ENCODE measurements at regions not wholly inside any gene's neighbourhood (a gene's known extent, or its start where the extent isn't known, plus 50 kb on each side); places are given as distances from the start of the nearest gene placed in this dataset.

GRCh38 chr22:27278946-27279345 lies 522.6 kb downstream of the MN1 start:
- H4K91ac ChIP-seq (ENCODE audit: insufficient read length, low read depth, low read length) = no peak overlapping the region
- no peaks in the 10 kb centered on the region for H3K79me2 ChIP-seq (ENCODE audit: insufficient read depth, low read length)
- Mint-ChIP-seq H3K36me3 (ENCODE audit: insufficient read depth in 1 of 3, low read depth in 3 of 3) (peaks cover 0 to 16% (median 0%) of the 10 kb centered on the region in 3 experiments; a peak in 3 of 7 replicates), H3K27me3 (ENCODE audit: low read depth) (peaks cover 25% of the 10 kb centered on the region), H3K4me3 (no peak overlapping the region), H3K27ac (no peak overlapping the region), H3K9me3 (peaks cover 11 to 17% of the 10 kb centered on the region in 2 experiments), H3K4me1 (peaks cover 1 to 14% of the 10 kb centered on the region in 2 experiments; a peak in 3 of 4 replicates)
- H2BK120ac ChIP-seq (ENCODE audit: low read depth, low read length, poor library complexity, severe bottlenecking) = no peak overlapping the region
- H4K5ac ChIP-seq (ENCODE audit: insufficient read length, low read depth, low read length) = no peak overlapping the region
- H3K27me3 ChIP-seq (ENCODE audit: insufficient read depth, low read length) = no peaks in the 10 kb centered on the region
- no CpG with 5 or more reads among the region's 2 CpGs for WGBS (ENCODE audit: extremely low coverage, insufficient read length, low lambda C conversion rate)
- no peak overlapping the region for H3K4ac ChIP-seq (ENCODE audit: low read depth, low read length)
- H3K4me1 ChIP-seq (ENCODE audit: insufficient read depth, low read length) = no peaks in the 10 kb centered on the region
- no peak overlapping the region for H2AK5ac ChIP-seq (ENCODE audit: insufficient read length, low read length)
- no peak overlapping the region for H2BK15ac ChIP-seq (ENCODE audit: low read depth, low read length)
- H3K23ac ChIP-seq (ENCODE audit: insufficient read length, low read depth, low read length) = no peak overlapping the region
- no peak for TF ChIP-seq CTCF (conservative IDR thresholded peaks at IDR 0.05)
- H3T11ph ChIP-seq (ENCODE audit: low read length) = no peak overlapping the region
- H3K18ac ChIP-seq (ENCODE audit: insufficient read length, low read depth, low read length) = no peak overlapping the region
- H2BK12ac ChIP-seq (ENCODE audit: insufficient read length, low read depth, low read length) = no peak overlapping the region
- H3K9me3 ChIP-seq (ENCODE audit: control insufficient read depth, low read depth, low read length) = no peaks in the 10 kb centered on the region
- DNase-seq = no peak
- no peaks in the 10 kb centered on the region for H3K79me1 ChIP-seq (ENCODE audit: insufficient read depth, low read depth, low read length, poor library complexity, severe bottlenecking)
- no peak overlapping the region for H3K9ac ChIP-seq (ENCODE audit: extremely low read depth, insufficient read length, low read length)
- no peak overlapping the region for H3K14ac ChIP-seq (ENCODE audit: insufficient read depth, low read length)
- H3K4me2 ChIP-seq (ENCODE audit: insufficient read depth, insufficient read length, low read length) = no peak overlapping the region
- H3K23me2 ChIP-seq (ENCODE audit: insufficient read length, low read depth, low read length, poor library complexity, severe bottlenecking) = no peaks in the 10 kb centered on the region
- H3K56ac ChIP-seq (ENCODE audit: insufficient read length, low read depth, low read length) = no peak overlapping the region
- no peaks in the 10 kb centered on the region for H4K20me1 ChIP-seq (ENCODE audit: control insufficient read depth, insufficient read depth, insufficient read length)
- H2BK20ac ChIP-seq (ENCODE audit: low read depth, low read length, poor library complexity, severe bottlenecking) = no peak overlapping the region
- H2AFZ ChIP-seq (ENCODE audit: low read length) = no peak overlapping the region
- no peak overlapping the region for H3K27ac ChIP-seq (ENCODE audit: insufficient read length, low read depth, low read length)
- no peak overlapping the region for H4K8ac ChIP-seq (replicated peaks; ENCODE audit: insufficient read length, low read depth, low read length)
- H2BK5ac ChIP-seq (ENCODE audit: insufficient read length, low read length) = no peak overlapping the region
